GM13976 (cell line): ENCODE measurements at regions not wholly inside any gene's neighbourhood (a gene's known extent, or its start where the extent isn't known, plus 50 kb on each side); places are given as distances from the start of the nearest gene placed in this dataset.

Experiments
- DNase-seq: peaks from one replicate; pipeline ENCODE4 v3.0.0; 2012; ENCODE audit warnings: low spot score
- in situ Hi-C: fragments of 300-500 bp; cut with MboI; formaldehyde crosslinking; loops from one replicate; pipeline ENCODE4 v1.12.0; 2022; ENCODE audit warnings: low sequenced_read_pairs, mixed read lengths, inconsistent platforms; ENCODE audit not compliant: unreplicated experiment
- TF ChIP-seq, protein P1 (sequence below): IDR thresholded peaks from 2 replicates; pipeline ENCODE4 v1.5.1; 2012; ENCODE audit warnings: borderline replicate concordance, mild to moderate bottlenecking; ENCODE audit not compliant: insufficient read depth; ENCODE audit errors: extremely low read depth, missing control alignments, control extremely low read depth

- DNase-seq: no peak
- in situ Hi-C loops: no loop called here
Observed at GRCh38 chr9:105860516-105860915, 166.2 kb downstream of the TMEM38B start.

DNA sequence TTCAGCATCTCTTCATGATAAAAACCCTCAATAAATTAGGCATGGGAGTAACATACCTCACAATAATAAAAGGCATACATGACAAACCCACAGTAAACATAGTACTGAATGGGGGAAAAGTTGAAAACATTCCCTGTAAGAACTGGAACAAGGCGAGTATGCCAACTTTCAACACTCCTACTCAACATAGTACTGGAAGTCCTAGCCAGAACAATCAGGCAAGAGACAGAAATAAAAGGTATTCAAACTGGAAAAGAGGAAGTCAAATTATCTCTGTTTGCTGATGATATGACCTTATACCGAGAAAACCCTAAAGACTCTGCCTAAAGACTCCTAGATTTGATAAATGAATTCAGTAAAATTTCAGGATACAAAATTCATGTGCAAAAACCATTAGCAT, 167.6 kb downstream of the TMEM38B start:
- no peak for DNase-seq
- in situ Hi-C loops: no loop called here
- TF ChIP-seq, protein P1, sequence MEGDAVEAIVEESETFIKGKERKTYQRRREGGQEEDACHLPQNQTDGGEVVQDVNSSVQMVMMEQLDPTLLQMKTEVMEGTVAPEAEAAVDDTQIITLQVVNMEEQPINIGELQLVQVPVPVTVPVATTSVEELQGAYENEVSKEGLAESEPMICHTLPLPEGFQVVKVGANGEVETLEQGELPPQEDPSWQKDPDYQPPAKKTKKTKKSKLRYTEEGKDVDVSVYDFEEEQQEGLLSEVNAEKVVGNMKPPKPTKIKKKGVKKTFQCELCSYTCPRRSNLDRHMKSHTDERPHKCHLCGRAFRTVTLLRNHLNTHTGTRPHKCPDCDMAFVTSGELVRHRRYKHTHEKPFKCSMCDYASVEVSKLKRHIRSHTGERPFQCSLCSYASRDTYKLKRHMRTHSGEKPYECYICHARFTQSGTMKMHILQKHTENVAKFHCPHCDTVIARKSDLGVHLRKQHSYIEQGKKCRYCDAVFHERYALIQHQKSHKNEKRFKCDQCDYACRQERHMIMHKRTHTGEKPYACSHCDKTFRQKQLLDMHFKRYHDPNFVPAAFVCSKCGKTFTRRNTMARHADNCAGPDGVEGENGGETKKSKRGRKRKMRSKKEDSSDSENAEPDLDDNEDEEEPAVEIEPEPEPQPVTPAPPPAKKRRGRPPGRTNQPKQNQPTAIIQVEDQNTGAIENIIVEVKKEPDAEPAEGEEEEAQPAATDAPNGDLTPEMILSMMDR: no peak

More at GRCh38 chr9:105860516-105860915, 166.2 kb downstream of the TMEM38B start:
- TF ChIP-seq, protein P1: no peak

- in situ Hi-C loops: no loop called here
- TF ChIP-seq, protein P1: no peak
- no peak for DNase-seq
Observed at GRCh38 chr9:105864248-105864898, 170.0 kb downstream of the TMEM38B start.

DNA sequence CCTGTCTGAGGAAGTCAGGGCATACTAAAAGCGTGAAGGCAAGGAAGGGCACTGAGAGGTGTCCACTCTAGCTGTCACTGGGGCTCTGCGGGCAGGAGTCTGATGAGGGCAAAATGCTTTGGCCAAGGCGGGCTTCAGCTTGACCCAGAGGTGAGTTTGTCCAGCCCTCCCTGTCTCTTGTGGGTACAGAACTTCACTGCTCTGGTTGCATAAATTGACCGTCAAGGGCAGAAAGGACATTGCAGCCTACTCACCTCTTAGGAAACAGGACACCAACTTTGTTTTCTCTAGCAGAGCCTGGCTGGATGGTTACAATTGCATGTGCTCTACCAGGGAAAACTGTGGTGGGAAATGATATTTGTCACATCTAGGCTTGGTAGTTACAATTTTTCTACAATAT, 170.9 kb downstream of the TMEM38B start:
- DNase-seq: no peak
- TF ChIP-seq, protein P1: no peak
- in situ Hi-C loops: no loop called here

DNA sequence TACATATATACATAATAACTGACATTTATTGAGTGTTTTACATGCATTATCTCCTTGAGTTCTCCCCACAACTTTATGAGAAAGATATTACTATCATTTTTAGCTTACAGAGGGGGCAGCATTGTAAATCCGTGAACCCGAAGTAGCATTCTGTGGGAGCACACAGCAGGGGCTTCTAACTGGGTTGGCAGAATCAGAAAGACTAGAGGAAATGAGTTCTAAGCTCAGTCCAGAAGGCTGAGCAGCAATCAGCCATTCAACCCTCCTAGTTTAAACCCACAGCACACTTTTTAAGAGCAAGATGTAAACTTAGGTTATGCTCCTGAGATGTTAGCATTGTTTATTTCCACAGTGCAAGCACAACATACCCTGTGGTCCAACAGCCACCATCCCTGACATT, 177.2 kb downstream of the TMEM38B start:
- DNase-seq: no peak
- in situ Hi-C loops: no loop called here
- TF ChIP-seq, protein P1: no peak

DNA sequence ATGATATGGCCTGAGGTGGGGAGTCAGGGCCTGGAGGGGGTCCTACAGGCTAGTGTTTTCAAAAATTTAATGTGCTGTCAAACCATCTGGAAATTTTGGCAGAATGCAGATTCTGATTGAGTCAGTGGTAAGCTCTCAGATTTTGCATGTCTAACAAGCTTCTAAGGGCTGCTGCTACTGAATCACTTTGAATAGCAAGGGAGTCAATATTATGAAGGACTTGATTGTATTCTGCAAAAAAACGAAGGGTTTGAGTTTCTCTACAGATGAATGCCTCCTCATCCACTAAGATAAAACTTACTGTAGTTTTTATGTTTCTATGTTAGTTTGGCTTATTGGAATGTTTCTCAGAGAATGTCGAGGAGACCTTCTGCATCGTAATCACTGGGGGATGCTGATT, 179.5 kb downstream of the TMEM38B start:
- TF ChIP-seq, protein P1: no peak
- in situ Hi-C loops: no loop called here
- no peak for DNase-seq

DNA sequence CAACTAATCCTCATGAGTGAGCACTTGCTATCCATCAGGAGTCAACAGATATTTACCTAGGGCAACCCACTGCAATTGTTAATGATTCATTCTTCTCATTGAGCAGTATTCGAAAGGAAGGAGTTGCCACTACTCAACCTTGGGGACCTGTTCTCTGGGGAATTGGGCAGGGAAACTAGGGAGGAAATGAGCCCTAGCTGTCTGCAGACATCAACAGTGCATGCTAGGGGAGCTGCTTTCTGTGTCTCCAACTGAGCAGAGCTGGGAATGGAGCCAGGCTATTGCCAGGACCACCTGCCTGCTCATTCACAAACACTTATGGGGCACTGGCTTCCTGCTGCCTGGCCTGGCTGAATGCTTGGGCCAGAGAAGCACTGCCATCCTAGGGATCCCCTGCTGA, 183.4 kb downstream of the TMEM38B start:
- no peak for DNase-seq
- TF ChIP-seq, protein P1: no peak
- in situ Hi-C loops: loop anchor here (25.0 kb wide), 1 partner anchor 1285 kb away; no protein-coding TSS in a partner anchor
